K562 (cell line): ENCODE measurements at regions not wholly inside any gene's neighbourhood (a gene's known extent, or its start where the extent isn't known, plus 50 kb on each side); places are given as distances from the start of the nearest gene placed in this dataset.

Experiments used
- TAL1 ChIP-seq: fragments of 450-650 bp; IDR thresholded peaks from 2 replicates; pipeline ENCODE4 v1.6.1; 2016; ENCODE audit warnings: mild to moderate bottlenecking
- TF ChIP-seq, protein P1 (sequence below): sonication (generic); formaldehyde crosslinking; IDR thresholded peaks from 2 replicates; pipeline ENCODE4 v1.9.0; 2022; ENCODE audit warnings: mild to moderate bottlenecking, missing genetic modification reagents
- TF ChIP-seq, protein P2 (sequence below), 3 experiments: IDR thresholded peaks in 2 of 3; conservative IDR thresholded peaks in 1 of 3; 2 replicates each; pipeline ENCODE4 v1.5.1; 2011 to 2012; ENCODE audit warnings: low read length in 3 of 3, mild to moderate bottlenecking in 3 of 3, control low read depth in 2 of 3, improper control_type of control experiment in 1 of 3, inconsistent platforms in 1 of 3, low read depth in 1 of 3, mixed read lengths in 1 of 3, moderate library complexity in 1 of 3; ENCODE audit not compliant: insufficient read depth in 2 of 3
- TF ChIP-seq, protein P3 (sequence below): fragments of 150-350 bp; IDR thresholded peaks from 2 replicates; pipeline ENCODE4 v1.6.1; 2014; ENCODE audit warnings: low read depth, mild to moderate bottlenecking, low read length, borderline replicate concordance
- TF ChIP-seq, protein P4 (sequence below): sonication (generic); formaldehyde crosslinking; IDR thresholded peaks from 2 replicates; pipeline ENCODE4 v1.8.1; 2022; ENCODE audit warnings: missing genetic modification reagents

DNA sequence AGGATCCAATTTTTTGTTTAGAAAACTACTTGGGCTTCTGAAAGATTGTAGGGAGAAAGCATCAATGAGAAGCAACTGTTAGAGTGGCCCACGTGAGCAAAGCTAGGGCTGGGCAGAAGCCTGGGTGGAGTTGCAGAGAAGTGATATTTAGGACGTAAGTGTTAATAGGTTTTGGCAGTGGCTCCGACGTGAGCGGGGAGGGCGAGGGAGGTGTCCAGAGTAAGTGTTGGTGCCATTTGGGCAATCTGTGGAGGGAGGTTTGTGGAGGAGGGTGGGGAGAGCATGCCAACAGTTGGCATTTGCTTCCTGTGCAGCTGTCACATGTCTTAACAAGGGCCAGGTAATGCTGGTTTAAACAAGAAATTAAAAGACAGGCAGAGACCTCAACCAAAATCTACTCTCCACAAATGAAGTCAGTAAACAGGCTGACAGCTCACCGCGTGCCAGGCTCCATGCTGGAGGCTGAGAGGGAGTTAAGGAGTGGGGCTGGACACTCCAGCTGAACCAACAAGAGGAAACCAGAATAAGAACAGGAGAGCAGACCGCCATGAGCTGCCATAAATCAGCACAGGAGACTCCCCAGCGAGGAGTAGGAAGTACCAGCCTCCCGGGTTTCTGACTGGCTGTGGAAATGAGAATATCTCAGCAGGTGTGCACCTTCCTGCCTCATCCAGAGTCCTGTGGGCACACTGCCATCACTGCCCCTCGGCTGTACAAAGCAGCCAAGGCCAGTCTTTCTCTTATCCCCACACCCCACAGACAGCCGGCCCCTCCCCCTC lies 232.6 kb downstream of the ABHD5 start:
- TF ChIP-seq, protein P1, sequence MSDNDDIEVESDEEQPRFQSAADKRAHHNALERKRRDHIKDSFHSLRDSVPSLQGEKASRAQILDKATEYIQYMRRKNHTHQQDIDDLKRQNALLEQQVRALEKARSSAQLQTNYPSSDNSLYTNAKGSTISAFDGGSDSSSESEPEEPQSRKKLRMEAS (CRISPR knock-in tag), result no peak
- TF ChIP-seq, protein P2, sequence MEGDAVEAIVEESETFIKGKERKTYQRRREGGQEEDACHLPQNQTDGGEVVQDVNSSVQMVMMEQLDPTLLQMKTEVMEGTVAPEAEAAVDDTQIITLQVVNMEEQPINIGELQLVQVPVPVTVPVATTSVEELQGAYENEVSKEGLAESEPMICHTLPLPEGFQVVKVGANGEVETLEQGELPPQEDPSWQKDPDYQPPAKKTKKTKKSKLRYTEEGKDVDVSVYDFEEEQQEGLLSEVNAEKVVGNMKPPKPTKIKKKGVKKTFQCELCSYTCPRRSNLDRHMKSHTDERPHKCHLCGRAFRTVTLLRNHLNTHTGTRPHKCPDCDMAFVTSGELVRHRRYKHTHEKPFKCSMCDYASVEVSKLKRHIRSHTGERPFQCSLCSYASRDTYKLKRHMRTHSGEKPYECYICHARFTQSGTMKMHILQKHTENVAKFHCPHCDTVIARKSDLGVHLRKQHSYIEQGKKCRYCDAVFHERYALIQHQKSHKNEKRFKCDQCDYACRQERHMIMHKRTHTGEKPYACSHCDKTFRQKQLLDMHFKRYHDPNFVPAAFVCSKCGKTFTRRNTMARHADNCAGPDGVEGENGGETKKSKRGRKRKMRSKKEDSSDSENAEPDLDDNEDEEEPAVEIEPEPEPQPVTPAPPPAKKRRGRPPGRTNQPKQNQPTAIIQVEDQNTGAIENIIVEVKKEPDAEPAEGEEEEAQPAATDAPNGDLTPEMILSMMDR (IDR thresholded peaks at IDR 0.05 in 2 of 3, conservative IDR thresholded peaks at IDR 0.05 in 1 of 3; ENCODE audit: insufficient read depth in 2 of 3, low read depth in 1 of 3, low read length in 3 of 3), result no peak
- no peak for TF ChIP-seq TAL1
- TF ChIP-seq, protein P3, sequence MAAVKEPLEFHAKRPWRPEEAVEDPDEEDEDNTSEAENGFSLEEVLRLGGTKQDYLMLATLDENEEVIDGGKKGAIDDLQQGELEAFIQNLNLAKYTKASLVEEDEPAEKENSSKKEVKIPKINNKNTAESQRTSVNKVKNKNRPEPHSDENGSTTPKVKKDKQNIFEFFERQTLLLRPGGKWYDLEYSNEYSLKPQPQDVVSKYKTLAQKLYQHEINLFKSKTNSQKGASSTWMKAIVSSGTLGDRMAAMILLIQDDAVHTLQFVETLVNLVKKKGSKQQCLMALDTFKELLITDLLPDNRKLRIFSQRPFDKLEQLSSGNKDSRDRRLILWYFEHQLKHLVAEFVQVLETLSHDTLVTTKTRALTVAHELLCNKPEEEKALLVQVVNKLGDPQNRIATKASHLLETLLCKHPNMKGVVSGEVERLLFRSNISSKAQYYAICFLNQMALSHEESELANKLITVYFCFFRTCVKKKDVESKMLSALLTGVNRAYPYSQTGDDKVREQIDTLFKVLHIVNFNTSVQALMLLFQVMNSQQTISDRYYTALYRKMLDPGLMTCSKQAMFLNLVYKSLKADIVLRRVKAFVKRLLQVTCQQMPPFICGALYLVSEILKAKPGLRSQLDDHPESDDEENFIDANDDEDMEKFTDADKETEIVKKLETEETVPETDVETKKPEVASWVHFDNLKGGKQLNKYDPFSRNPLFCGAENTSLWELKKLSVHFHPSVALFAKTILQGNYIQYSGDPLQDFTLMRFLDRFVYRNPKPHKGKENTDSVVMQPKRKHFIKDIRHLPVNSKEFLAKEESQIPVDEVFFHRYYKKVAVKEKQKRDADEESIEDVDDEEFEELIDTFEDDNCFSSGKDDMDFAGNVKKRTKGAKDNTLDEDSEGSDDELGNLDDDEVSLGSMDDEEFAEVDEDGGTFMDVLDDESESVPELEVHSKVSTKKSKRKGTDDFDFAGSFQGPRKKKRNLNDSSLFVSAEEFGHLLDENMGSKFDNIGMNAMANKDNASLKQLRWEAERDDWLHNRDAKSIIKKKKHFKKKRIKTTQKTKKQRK, result no peak
- TF ChIP-seq, protein P4, sequence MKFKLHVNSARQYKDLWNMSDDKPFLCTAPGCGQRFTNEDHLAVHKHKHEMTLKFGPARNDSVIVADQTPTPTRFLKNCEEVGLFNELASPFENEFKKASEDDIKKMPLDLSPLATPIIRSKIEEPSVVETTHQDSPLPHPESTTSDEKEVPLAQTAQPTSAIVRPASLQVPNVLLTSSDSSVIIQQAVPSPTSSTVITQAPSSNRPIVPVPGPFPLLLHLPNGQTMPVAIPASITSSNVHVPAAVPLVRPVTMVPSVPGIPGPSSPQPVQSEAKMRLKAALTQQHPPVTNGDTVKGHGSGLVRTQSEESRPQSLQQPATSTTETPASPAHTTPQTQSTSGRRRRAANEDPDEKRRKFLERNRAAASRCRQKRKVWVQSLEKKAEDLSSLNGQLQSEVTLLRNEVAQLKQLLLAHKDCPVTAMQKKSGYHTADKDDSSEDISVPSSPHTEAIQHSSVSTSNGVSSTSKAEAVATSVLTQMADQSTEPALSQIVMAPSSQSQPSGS (CRISPR knock-in tag), result no peak
